ENCODE measurements at regions not wholly inside any gene's neighbourhood (a gene's known extent, or its start where the extent isn't known, plus 50 kb on each side); places are given as distances from the start of the nearest gene placed in this dataset.
A peak's percentile ranks its signal among the peaks of the same experiment; 100 is the strongest.

DNA sequence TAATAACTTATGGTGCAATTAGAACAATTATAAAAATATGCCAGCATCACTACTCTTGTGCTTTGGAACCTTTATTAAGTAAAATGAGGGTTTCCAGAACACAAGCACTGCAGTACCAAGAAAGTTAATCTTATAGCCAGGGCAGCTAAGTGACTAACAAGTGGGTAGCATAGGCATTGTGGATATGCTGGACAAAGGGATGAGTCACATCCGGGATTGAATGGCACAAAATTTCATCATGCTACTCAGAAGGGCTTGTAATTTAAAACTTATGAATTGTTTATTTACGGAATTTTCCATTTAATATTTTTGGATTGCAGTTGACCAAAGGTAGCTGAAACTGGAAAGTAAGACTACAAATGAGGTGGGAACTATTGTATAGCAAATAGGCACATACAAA lies 250.6 kb downstream of the C7orf25 start:
- TF ChIP-seq POLR2A (IDR thresholded peaks at IDR 0.05; ENCODE audit: low read depth, low read length): no peak
- TF ChIP-seq, protein P1, sequence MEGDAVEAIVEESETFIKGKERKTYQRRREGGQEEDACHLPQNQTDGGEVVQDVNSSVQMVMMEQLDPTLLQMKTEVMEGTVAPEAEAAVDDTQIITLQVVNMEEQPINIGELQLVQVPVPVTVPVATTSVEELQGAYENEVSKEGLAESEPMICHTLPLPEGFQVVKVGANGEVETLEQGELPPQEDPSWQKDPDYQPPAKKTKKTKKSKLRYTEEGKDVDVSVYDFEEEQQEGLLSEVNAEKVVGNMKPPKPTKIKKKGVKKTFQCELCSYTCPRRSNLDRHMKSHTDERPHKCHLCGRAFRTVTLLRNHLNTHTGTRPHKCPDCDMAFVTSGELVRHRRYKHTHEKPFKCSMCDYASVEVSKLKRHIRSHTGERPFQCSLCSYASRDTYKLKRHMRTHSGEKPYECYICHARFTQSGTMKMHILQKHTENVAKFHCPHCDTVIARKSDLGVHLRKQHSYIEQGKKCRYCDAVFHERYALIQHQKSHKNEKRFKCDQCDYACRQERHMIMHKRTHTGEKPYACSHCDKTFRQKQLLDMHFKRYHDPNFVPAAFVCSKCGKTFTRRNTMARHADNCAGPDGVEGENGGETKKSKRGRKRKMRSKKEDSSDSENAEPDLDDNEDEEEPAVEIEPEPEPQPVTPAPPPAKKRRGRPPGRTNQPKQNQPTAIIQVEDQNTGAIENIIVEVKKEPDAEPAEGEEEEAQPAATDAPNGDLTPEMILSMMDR (IDR thresholded peaks at IDR 0.05; ENCODE audit: extremely low read depth in 1 of 2, insufficient read depth in 1 of 2, low read depth in 1 of 2, low read length in 2 of 2): no peak
- TF ChIP-seq, protein P2, sequence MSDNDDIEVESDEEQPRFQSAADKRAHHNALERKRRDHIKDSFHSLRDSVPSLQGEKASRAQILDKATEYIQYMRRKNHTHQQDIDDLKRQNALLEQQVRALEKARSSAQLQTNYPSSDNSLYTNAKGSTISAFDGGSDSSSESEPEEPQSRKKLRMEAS (IDR thresholded peaks at IDR 0.05; ENCODE audit: insufficient read depth, insufficient read length): no peak
- peak; percentile 70 for TF ChIP-seq JUN (IDR thresholded peaks at IDR 0.05; ENCODE audit: borderline replicate concordance, insufficient read depth, insufficient read length, low read depth)
- TF ChIP-seq MYC (IDR thresholded peaks at IDR 0.05; ENCODE audit: low read depth, low read length): no peak
- TF ChIP-seq POLR2AphosphoS5 (IDR thresholded peaks at IDR 0.05; ENCODE audit: insufficient read depth, low read depth, low read length): no peak
